ENCODE measurements at regions not wholly inside any gene's neighbourhood (a gene's known extent, or its start where the extent isn't known, plus 50 kb on each side); places are given as distances from the start of the nearest gene placed in this dataset.

DNA sequence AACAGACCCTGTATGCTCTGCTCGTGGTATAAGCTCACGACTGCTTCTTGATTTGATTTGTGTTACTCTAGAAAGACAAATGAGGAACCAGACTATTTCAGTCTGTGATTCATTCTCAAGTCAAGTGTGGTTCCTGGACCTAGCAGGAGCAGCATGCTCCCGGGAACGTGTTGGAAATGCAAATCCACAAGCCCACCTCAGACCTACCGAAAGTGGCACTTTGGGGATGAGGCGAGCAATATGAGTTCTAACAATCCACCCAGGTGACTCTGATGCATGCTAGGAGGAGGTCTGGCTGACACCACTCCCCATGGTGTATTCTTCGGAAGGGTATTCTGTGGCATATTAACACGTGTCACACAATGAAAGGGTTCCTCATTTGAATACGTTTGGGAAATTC, 59.5 kb upstream of the TMX1 start:
- no peak for DNase-seq (ENCODE audit: low read depth, low spot score)
- Histone ChIP-seq H3K27me3 (ENCODE audit: control insufficient read depth in 2 of 2, insufficient read depth in 2 of 2, low read length in 2 of 2) (peaks cover 9 to 19% of the 10 kb centered on the region in 2 experiments), H3K4me2 (ENCODE audit: insufficient read depth, low read length) (no peak overlapping the region), H2AFZ (ENCODE audit: low read depth, low read length) (no peak overlapping the region), H3K9me1 (replicated peaks; ENCODE audit: control insufficient read depth, extremely low read depth, insufficient read depth, low read length) (no peaks in the 10 kb centered on the region), H3K9ac (replicated peaks; ENCODE audit: extremely low read depth, insufficient read depth, low read length) (no peak overlapping the region), H3K9me3 (replicated peaks; ENCODE audit: control insufficient read depth, insufficient read depth, low read length) (no peaks in the 10 kb centered on the region), H3K79me2 (ENCODE audit: control insufficient read depth, insufficient read depth, low read length) (no peaks in the 10 kb centered on the region), H3K4me3 (replicated peaks in 1 of 3; ENCODE audit: insufficient read depth in 1 of 3, low read depth in 1 of 3, low read length in 3 of 3) (no peak overlapping the region), H3K27ac (ENCODE audit: insufficient read depth, low read depth, low read length) (no peak overlapping the region), H3K36me3 (ENCODE audit: control insufficient read depth in 2 of 2, extremely low read depth in 1 of 2, insufficient read depth in 2 of 2, low read length in 2 of 2) (no peaks in the 10 kb centered on the region), H4K20me1 (replicated peaks; ENCODE audit: control insufficient read depth, extremely low read depth, insufficient read depth, low read length) (no peaks in the 10 kb centered on the region), H3K4me1 (ENCODE audit: control insufficient read depth, extremely low read depth, insufficient read depth, low read length) (no peaks in the 10 kb centered on the region)
- no peak for FAIRE-seq
- ChIA-PET POLR2A (no interaction called here), CTCF (no interaction called here)
- intact Hi-C loops (cut with micrococcal nuclease) (no loop called here), dilution Hi-C loops (cut with MboI; ENCODE audit: extremely low pct_ligation_motif_present, low sequenced_read_pairs) (no loop called here)
- TF ChIP-seq POLR2AphosphoS5 (IDR thresholded peaks at IDR 0.05; ENCODE audit: insufficient read depth, low read depth, low read length) (no peak), GATA2 (IDR thresholded peaks at IDR 0.05; ENCODE audit: insufficient read depth, insufficient read length, low read depth, low read length) (no peak), CTCF (IDR thresholded peaks at IDR 0.05; ENCODE audit: extremely low read depth in 1 of 2, insufficient read depth in 1 of 2, low read depth in 1 of 2, low read length in 2 of 2) (no peak)
- no TSS peak for BruUV-seq (replicated peaks)

- Histone ChIP-seq H3K9me3 (replicated peaks; ENCODE audit: control insufficient read depth, insufficient read depth, low read length) (no peaks in the 10 kb centered on the region), H3K9me1 (replicated peaks; ENCODE audit: control insufficient read depth, extremely low read depth, insufficient read depth, low read length) (no peaks in the 10 kb centered on the region), H3K27me3 (ENCODE audit: control insufficient read depth in 2 of 2, insufficient read depth in 2 of 2, low read length in 2 of 2) (peaks cover 5 to 12% of the 10 kb centered on the region in 2 experiments), H3K4me2 (ENCODE audit: insufficient read depth, low read length) (no peak overlapping the region), H3K79me2 (ENCODE audit: control insufficient read depth, insufficient read depth, low read length) (no peaks in the 10 kb centered on the region), H2AFZ (ENCODE audit: low read depth, low read length) (no peak overlapping the region), H4K20me1 (replicated peaks; ENCODE audit: control insufficient read depth, extremely low read depth, insufficient read depth, low read length) (no peaks in the 10 kb centered on the region), H3K36me3 (ENCODE audit: control insufficient read depth in 2 of 2, extremely low read depth in 1 of 2, insufficient read depth in 2 of 2, low read length in 2 of 2) (no peaks in the 10 kb centered on the region), H3K9ac (replicated peaks; ENCODE audit: extremely low read depth, insufficient read depth, low read length) (no peak overlapping the region), H3K4me1 (ENCODE audit: control insufficient read depth, extremely low read depth, insufficient read depth, low read length) (no peaks in the 10 kb centered on the region), H3K27ac (ENCODE audit: insufficient read depth, low read depth, low read length) (no peak overlapping the region), H3K4me3 (replicated peaks in 1 of 3; ENCODE audit: insufficient read depth in 1 of 3, low read depth in 1 of 3, low read length in 3 of 3) (no peak overlapping the region)
- POLR2A ChIA-PET, result no interaction called here
- dilution Hi-C loops (cut with MboI; ENCODE audit: extremely low pct_ligation_motif_present, low sequenced_read_pairs) (no loop called here), intact Hi-C loops (cut with micrococcal nuclease) (no loop called here)
- BruUV-seq (replicated peaks), result no TSS peak
- TF ChIP-seq JUN (IDR thresholded peaks at IDR 0.05; ENCODE audit: borderline replicate concordance, insufficient read depth, insufficient read length, low read depth), result peak; percentile 8
- no peak for TF ChIP-seq GATA2 (IDR thresholded peaks at IDR 0.05; ENCODE audit: insufficient read depth, insufficient read length, low read depth, low read length)
- no peak for TF ChIP-seq EZH2 (IDR thresholded peaks at IDR 0.05; ENCODE audit: borderline replicate concordance, low read depth, low read length, severe bottlenecking)
- TF ChIP-seq POLR2A (IDR thresholded peaks at IDR 0.05; ENCODE audit: low read depth, low read length), result no peak
- no peak for TF ChIP-seq POLR2AphosphoS5 (IDR thresholded peaks at IDR 0.05; ENCODE audit: insufficient read depth, low read depth, low read length)
- no peak for TF ChIP-seq CTCF (IDR thresholded peaks at IDR 0.05; ENCODE audit: extremely low read depth in 1 of 2, insufficient read depth in 1 of 2, low read depth in 1 of 2, low read length in 2 of 2)
- peak; percentile 77 for TF ChIP-seq FOS (IDR thresholded peaks at IDR 0.05; ENCODE audit: borderline replicate concordance, insufficient read depth, low read length)
- TF ChIP-seq MYC (IDR thresholded peaks at IDR 0.05; ENCODE audit: low read depth, low read length), result no peak
- peak; percentile 57 for DNase-seq (ENCODE audit: low read depth, low spot score)
- no peak for FAIRE-seq
- CTCF ChIA-PET, result no interaction called here
Measured at GRCh38 chr14:51182131-51182565, 57.9 kb upstream of the TMX1 start.

All from endothelial cell of umbilical vein (primary cell).